PC-9 (cell line): ENCODE measurements at regions not wholly inside any gene's neighbourhood (a gene's known extent, or its start where the extent isn't known, plus 50 kb on each side); places are given as distances from the start of the nearest gene placed in this dataset.

Experiments used
- EZH2 ChIP-seq: fragments of 200-600 bp; sonication (generic); IDR thresholded peaks from 2 replicates; pipeline ENCODE4 v1.8.0; 2017; ENCODE audit warnings: antibody characterized with exemption, low read depth
- TF ChIP-seq, protein P1 (sequence below): fragments of 200-600 bp; sonication (generic); conservative IDR thresholded peaks from 2 replicates; pipeline ENCODE4 v1.6.1; 2017; ENCODE audit warnings: mixed run types, antibody characterized with exemption, mild to moderate bottlenecking, moderate library complexity

DNA sequence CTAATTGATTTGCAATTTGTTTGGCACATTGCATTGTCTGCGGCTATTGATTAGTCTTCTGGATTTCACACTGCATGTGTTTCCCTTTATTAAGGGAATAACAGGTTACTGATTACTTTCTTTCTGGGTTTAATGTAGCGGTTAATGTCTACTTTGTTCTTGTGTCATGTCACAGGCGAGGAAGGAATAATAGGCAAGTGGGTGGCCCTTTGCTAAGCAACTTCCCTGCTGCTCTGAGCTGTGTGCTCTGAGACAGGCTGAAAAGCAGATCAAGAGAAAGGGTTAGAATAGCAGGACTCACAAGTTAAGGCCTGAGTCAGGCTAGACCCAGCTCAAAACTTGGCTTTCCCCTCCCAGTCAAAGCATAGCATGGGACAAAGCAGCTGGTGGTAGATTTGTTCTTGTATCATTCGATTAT lies 77.2 kb downstream of the NKX2-1 start:
- no peak for TF ChIP-seq EZH2
- TF ChIP-seq, protein P1, sequence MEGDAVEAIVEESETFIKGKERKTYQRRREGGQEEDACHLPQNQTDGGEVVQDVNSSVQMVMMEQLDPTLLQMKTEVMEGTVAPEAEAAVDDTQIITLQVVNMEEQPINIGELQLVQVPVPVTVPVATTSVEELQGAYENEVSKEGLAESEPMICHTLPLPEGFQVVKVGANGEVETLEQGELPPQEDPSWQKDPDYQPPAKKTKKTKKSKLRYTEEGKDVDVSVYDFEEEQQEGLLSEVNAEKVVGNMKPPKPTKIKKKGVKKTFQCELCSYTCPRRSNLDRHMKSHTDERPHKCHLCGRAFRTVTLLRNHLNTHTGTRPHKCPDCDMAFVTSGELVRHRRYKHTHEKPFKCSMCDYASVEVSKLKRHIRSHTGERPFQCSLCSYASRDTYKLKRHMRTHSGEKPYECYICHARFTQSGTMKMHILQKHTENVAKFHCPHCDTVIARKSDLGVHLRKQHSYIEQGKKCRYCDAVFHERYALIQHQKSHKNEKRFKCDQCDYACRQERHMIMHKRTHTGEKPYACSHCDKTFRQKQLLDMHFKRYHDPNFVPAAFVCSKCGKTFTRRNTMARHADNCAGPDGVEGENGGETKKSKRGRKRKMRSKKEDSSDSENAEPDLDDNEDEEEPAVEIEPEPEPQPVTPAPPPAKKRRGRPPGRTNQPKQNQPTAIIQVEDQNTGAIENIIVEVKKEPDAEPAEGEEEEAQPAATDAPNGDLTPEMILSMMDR, result no peak
